Neural cell (in vitro differentiated cells): ENCODE measurements at regions not wholly inside any gene's neighbourhood (a gene's known extent, or its start where the extent isn't known, plus 50 kb on each side); places are given as distances from the start of the nearest gene placed in this dataset.

Experiments used
- CTCF ChIP-seq: fragments of 450-650 bp; IDR thresholded peaks from 2 replicates; pipeline ENCODE4 v1.5.1; 2014; ENCODE audit warnings: antibody characterized with exemption, mild to moderate bottlenecking, moderate library complexity; ENCODE audit not compliant: poor library complexity, severe bottlenecking
- EZH2 ChIP-seq: fragments of 200-600, 300-800 bp; shearing (Covaris generic), sonication (generic); IDR thresholded peaks from 2 replicates; pipeline ENCODE4 v1.6.1; 2014; ENCODE audit warnings: antibody characterized with exemption, low read length, borderline replicate concordance, mild to moderate bottlenecking; ENCODE audit not compliant: insufficient read depth, poor library complexity, severe bottlenecking
- REST ChIP-seq: IDR thresholded peaks from 2 replicates; pipeline ENCODE4 v1.6.1; 2012; ENCODE audit warnings: borderline replicate concordance
- SMC3 ChIP-seq: fragments of 450-650 bp; conservative IDR thresholded peaks from 2 replicates; pipeline ENCODE4 v1.6.1; 2014; ENCODE audit warnings: antibody characterized with exemption, mild to moderate bottlenecking, moderate library complexity; ENCODE audit not compliant: poor library complexity

GRCh38 chr9:25224309-25224708, 453.9 kb downstream of the TUSC1 start:
- no peak for TF ChIP-seq CTCF
- TF ChIP-seq EZH2, result no peak
- TF ChIP-seq REST, result no peak
- TF ChIP-seq SMC3, result no peak
